ENCODE measurements at regions not wholly inside any gene's neighbourhood (a gene's known extent, or its start where the extent isn't known, plus 50 kb on each side); places are given as distances from the start of the nearest gene placed in this dataset.

- Histone ChIP-seq H2AFZ (ENCODE audit: low read depth) (no peak overlapping the region), H3K9me2 (no peaks in the 10 kb centered on the region), H3K4me3 (ENCODE audit: low read depth in 2 of 2, low read length in 1 of 2) (no peak overlapping the region), H3K27me3 (ENCODE audit: insufficient read depth) (no peaks in the 10 kb centered on the region), H4K20me1 (ENCODE audit: insufficient read depth) (no peaks in the 10 kb centered on the region), H3K4me1 (ENCODE audit: control insufficient read depth in 1 of 2, insufficient read depth in 2 of 2, low read depth in 1 of 2, low read length in 1 of 2) (no peaks in the 10 kb centered on the region), H3F3A (replicated peaks; ENCODE audit: insufficient read depth) (no peaks in the 10 kb centered on the region), H3K79me2 (ENCODE audit: insufficient read depth) (no peaks in the 10 kb centered on the region), H3K36me3 (replicated peaks in 1 of 2; ENCODE audit: control insufficient read depth in 1 of 2, insufficient read depth in 2 of 2, low read length in 1 of 2) (no peaks in the 10 kb centered on the region), H3K27ac (ENCODE audit: low read depth in 2 of 2, low read length in 1 of 2) (no peak overlapping the region), H3K4me2 (no peak overlapping the region), H3K9me3 (no peaks in the 10 kb centered on the region), H3K9ac (no peak overlapping the region)
- WGBS (ENCODE audit: low lambda C conversion rate) = 65% methylated on average over 3 of the region's 3 CpGs
- ChIA-PET CTCF (no interaction called here), POLR2A (no interaction called here)
- TF ChIP-seq NRF1 (IDR thresholded peaks at IDR 0.05; ENCODE audit: low read depth, low read length) (no peak), SIN3A (IDR thresholded peaks at IDR 0.05; ENCODE audit: borderline replicate concordance, low read depth, low read length) (no peak), USF1 (IDR thresholded peaks at IDR 0.05; ENCODE audit: borderline replicate concordance, low read depth) (no peak), FOXJ3 (CRISPR knock-in tag; IDR thresholded peaks at IDR 0.05) (no peak), FOXM1 (IDR thresholded peaks at IDR 0.05; ENCODE audit: low read depth) (no peak), ELF1 (IDR thresholded peaks at IDR 0.05) (no peak), TEAD4 (IDR thresholded peaks at IDR 0.05; ENCODE audit: borderline replicate concordance, insufficient read depth) (no peak), TAF1 (IDR thresholded peaks at IDR 0.05; ENCODE audit: borderline replicate concordance, low read depth, low read length) (no peak), CTCF (IDR thresholded peaks at IDR 0.05) (no peak), CHD2 (IDR thresholded peaks at IDR 0.05; ENCODE audit: low read length, partially characterized antibody) (no peak), PBX3 (IDR thresholded peaks at IDR 0.05) (no peak), RCOR1 (IDR thresholded peaks at IDR 0.05; ENCODE audit: low read length) (no peak), TCF12 (IDR thresholded peaks at IDR 0.05) (no peak), NFIC (IDR thresholded peaks at IDR 0.05; ENCODE audit: borderline replicate concordance) (no peak), RAD21 (IDR thresholded peaks at IDR 0.05; ENCODE audit: low read length) (no peak), FOSL2 (IDR thresholded peaks at IDR 0.05; ENCODE audit: borderline replicate concordance, low read depth) (no peak), SMC3 (IDR thresholded peaks at IDR 0.05; ENCODE audit: low read depth, low read length) (no peak), IRF3 (IDR thresholded peaks at IDR 0.05; ENCODE audit: low read depth, low read length) (no peak)
- DNase-seq = no peak
Observed at GRCh38 chr3:22245811-22246583, 495.0 kb upstream of the ZNF385D start.

All from SK-N-SH (cell line).